C4-2B (cell line): ENCODE measurements at regions not wholly inside any gene's neighbourhood (a gene's known extent, or its start where the extent isn't known, plus 50 kb on each side); places are given as distances from the start of the nearest gene placed in this dataset.

ENCODE experiments used
- H3K27ac ChIP-seq: fragments of 450-650 bp; 2 replicates; pipeline ENCODE4 v1.5.1; 2017
- CTCF ChIP-seq: fragments of 450-650 bp; conservative IDR thresholded peaks from 2 replicates; pipeline ENCODE4 v1.5.1; 2017; ENCODE audit warnings: mild to moderate bottlenecking
- ZFX ChIP-seq: fragments of 450-650 bp; IDR thresholded peaks from 2 replicates; pipeline ENCODE4 v1.6.1; 2017

GRCh38 chr4:41802590-41802989 lies 54.1 kb upstream of the PHOX2B start:
- H3K27ac ChIP-seq = no peak overlapping the region
- TF ChIP-seq ZFX (no peak), CTCF (no peak)

GRCh38 chr4:41799126-41799525 lies 50.6 kb upstream of the PHOX2B start:
- H3K27ac ChIP-seq = no peak overlapping the region
- TF ChIP-seq CTCF (no peak), ZFX (no peak)
